Ovary (tissue), 3 donors: ENCODE measurements at regions not wholly inside any gene's neighbourhood (a gene's known extent, or its start where the extent isn't known, plus 50 kb on each side); places are given as distances from the start of the nearest gene placed in this dataset.

Source experiments
- EP300 ChIP-seq: sonication (generic); formaldehyde crosslinking; IDR thresholded peaks from one replicate; pipeline ENCODE4 v1.6.1; 2017; ENCODE audit warnings: antibody characterized with exemption
- POLR2A ChIP-seq: fragments of 450-650 bp; IDR thresholded peaks from one replicate; pipeline ENCODE4 v1.6.1; 2017; ENCODE audit warnings: antibody characterized with exemption, mild to moderate bottlenecking, moderate library complexity
- TF ChIP-seq, protein P1 (sequence below), 3 donors: fragments of 450-650 bp in 2 of 3; fragments of 200-600 bp in 1 of 3; IDR thresholded peaks; one replicate each; pipeline versions ENCODE4 v1.5.1 to v1.8.0; 2016 to 2022; ENCODE audit warnings: antibody characterized with exemption in 3 of 3, mild to moderate bottlenecking in 1 of 3
- donor health status: DM: no; HTN: no; CAD: no.

DNA sequence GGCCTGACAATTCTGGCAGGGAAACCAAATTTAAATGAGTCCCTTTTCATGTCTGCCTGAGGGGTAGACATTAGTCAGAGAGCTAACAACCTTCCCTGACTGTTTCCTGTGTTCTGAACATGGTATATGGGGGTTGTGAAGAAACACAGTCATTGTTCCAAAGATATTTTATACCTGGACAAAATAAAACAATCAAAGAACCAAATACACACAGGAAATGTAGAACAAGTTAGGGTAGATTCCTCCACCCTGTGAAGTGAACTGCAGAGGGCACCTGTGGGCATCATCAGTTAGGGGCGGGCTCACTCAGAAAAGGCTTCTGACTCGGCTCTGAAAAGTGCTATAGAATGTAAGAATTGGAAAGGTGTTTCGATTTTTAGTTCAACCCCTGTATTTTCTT, 231.9 kb upstream of the CADM1 start:
- TF ChIP-seq, protein P1, sequence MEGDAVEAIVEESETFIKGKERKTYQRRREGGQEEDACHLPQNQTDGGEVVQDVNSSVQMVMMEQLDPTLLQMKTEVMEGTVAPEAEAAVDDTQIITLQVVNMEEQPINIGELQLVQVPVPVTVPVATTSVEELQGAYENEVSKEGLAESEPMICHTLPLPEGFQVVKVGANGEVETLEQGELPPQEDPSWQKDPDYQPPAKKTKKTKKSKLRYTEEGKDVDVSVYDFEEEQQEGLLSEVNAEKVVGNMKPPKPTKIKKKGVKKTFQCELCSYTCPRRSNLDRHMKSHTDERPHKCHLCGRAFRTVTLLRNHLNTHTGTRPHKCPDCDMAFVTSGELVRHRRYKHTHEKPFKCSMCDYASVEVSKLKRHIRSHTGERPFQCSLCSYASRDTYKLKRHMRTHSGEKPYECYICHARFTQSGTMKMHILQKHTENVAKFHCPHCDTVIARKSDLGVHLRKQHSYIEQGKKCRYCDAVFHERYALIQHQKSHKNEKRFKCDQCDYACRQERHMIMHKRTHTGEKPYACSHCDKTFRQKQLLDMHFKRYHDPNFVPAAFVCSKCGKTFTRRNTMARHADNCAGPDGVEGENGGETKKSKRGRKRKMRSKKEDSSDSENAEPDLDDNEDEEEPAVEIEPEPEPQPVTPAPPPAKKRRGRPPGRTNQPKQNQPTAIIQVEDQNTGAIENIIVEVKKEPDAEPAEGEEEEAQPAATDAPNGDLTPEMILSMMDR (IDR thresholded peaks at IDR 0.05) = no peak
- TF ChIP-seq EP300 (no peak), POLR2A (no peak)
